Embryonic facial prominence (tissue), 1 donor: ENCODE measurements at regions not wholly inside any gene's neighbourhood (a gene's known extent, or its start where the extent isn't known, plus 50 kb on each side); places are given as distances from the start of the nearest gene placed in this dataset.

Experiments used
- DNase-seq: peaks from one replicate; pipeline ENCODE4 v3.0.0-alpha.2; 2016; ENCODE audit errors: extremely low spot score

DNA sequence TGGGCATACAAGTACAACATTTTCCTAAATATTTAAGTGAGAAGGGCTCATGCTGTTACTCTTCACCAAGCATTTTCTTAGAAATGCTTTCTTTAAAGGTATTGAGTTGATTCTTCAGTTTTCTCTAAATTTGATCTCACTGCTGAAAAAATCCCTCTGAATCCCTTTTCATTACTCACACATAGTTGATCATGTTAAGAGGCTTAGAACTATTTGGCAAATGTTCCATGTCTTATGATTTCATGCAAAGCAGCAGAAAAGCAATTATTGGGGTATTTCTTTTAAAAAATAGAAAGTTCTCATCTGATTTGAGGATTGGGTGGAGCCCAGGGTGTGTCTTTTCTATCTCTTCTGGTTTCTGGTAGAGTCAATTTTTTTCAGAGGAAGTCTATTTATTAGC is 1079.8 kb upstream of the ZEB2 start:
- no peak for DNase-seq

DNA sequence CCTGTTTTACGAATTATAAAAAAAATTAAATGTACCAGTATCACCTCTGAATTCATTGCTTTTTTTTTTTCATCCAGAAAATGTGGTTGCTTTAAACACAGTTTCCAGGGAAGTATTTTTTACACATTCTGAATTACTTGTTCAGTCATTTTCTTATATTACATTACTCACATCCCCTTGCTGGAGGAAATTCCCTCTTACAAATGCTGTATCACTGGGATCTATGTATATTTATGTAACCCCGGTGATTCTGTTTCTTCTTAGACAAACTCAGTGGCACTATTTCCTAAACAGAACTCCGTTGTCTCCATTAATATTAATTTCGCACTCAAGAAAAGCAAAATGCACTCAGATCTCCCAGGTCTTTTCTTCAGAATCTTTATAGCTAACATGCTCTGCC is 1078.5 kb upstream of the ZEB2 start:
- no peak for DNase-seq

DNA sequence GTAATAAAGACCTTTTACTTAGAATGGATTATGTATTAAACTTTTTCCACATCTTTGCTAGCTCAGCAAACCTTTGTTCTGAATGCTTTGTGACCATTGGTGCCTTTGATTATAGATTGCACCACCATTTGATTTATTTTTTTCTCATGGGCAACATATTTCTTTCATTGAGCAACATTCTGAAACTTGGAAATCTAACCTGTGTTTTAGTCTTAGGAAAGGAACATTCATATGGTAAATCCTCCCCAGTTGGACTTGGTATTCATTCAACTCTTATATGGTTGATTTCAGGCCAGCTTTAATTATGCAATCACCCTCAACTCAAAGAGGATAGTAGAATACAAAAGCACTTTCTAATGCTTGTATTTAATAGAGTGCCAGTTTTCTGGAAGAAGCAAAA is 1077.9 kb upstream of the ZEB2 start:
- DNase-seq: no peak

DNA sequence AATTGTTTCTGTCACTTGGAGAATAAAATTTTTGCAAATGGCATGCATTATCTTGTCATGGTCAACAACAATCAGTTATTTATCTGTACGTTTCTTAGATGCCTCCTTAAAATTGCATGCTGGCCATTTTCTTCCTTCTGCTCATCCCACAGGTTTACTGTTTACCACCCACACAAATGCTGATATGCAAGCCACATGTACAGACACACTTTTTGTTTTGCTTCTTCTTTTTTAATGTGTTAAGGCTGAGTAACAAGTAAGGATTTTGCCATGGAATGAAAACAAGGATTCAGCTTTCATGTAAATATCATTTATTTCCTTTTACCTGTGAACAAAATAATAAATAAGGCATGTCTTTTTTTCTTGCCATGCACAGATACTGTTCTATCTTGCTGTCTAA is 1077.1 kb upstream of the ZEB2 start:
- no peak for DNase-seq

DNA sequence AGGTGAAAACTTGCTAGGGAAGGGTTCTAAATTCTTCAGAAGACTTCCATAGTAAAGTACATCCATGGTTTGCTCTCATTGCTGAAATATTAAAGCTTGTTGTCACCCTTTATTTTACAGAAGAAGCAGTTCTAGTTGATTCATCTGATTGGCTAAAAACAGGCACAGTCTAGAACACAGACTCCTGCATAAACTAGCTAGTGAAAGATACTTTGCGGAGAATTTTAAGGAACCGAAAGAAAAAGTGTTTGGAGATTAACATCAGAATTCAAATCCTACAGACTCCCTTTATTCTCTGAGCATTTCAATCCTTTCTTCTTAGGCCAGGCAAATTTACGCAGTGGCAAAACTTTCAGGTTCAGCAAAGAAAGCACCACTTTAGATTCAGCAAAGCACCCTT is 1076.5 kb upstream of the ZEB2 start:
- DNase-seq: no peak

DNA sequence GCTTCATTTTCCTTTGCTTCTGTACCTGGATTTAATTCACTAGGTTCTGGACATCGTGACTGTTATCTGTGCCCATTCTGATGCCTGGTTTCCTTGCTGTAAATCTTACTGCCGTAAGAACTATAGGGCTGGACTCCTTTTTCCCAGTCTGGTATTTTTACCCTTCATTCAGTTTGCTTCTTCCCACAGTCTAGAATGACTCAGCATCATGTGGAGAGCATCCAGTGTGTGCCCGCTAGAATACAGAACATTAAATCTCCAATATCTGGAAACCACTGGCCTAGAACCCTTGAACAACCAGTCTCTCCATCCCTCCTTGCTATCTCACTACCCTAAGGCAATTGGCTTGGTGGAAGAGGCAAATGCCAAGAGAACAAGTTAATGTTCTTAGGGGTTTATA is 1075.4 kb upstream of the ZEB2 start:
- DNase-seq: no peak

DNA sequence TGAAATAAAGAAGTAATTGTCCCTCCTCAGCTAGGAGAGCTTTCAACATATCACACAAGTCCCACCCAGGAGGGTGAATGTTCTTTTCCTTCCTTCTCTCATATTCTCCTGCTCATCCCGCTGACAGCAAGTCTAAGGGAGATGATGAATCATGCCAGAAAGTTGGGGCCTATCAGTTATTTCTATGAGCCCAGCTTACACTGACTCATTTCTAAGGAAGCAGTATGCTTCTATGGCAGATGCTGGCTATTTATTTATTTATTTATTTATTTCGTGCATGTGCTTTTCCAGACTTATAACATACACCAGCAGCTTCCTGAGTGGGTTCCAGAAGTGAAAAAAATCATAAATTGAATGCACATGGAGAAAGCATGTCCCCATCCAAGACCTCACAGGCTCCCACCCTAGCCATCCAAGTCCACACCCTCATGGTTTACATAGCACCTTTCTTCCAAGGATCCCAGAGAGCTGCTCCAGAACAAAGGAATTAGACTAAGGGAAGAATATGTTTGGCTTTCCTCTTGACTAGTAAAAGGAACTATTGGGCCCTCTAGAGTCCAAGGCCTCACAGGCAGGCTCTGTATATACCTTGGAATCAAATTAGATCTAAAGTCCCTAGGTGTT is 1074.2 kb upstream of the ZEB2 start:
- DNase-seq: no peak

DNA sequence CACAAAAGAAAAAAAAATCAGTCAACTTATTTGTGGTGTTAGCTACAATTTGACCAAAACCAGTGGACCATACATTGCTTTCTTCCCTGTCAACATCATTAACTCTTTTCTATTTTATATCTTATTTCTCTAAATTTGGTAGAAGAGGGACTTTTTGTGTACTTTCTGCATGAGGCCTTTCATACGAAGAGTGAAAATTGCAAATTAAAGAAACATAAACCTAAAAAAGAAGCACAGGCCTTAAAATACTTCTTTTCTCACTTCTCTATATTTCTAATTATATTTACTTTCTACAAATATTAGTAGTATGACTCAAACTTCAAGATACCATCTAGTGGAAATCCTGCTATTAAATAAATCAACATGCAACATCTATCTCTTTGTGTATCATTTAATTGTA is 1073.4 kb upstream of the ZEB2 start:
- no peak for DNase-seq

DNA sequence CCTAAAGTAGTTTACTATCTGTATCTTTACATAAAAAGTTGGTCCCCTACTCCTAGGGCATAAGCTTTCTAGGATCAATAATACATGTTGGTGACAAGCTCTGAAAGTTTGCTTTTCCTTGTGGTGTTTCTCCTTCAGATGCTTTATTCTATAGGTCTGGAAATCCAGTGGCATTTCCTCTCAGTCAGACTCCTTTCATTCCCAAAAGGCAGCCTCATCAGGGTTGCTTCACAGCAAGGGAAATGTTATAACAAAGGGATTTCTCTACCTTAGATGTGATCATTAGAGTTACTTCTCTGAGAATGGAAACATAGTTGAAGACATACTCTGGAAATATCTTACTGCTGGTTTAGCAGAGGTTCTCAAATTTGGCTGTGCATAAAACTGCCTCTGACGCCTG is 1072.4 kb upstream of the ZEB2 start:
- no peak for DNase-seq

DNA sequence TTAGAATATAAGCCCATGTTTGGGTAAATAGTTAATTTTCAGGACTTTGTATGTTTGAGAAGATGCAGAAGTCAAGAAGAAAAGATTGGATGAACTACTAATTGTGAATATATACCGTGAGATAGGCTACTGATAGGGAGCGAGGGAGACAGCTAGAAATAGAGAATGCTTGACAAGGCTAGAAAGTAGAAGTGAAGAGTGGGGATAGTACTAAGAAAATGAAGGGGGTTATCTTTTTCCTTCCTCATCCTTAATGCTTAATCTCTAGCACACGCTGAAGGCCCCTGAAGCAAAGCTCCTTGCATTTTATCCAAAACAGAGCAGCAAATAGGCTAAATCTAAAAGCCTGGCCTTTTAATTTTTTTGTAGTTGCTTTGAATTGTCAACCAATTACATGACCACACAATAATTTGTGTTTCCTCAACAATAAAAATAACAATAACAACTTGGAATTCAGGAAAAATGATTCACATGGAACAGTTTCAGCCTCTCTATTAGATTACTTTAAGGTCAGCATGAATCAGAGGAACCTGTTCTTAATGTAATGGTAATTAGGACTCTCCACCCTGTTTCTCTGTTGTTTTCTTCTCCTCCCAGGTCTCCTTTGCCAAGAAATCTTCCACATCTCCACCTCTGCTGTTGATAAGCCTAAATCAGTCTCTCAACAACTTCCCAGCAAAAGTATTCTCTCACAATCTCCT is 1071.3 kb upstream of the ZEB2 start:
- DNase-seq: no peak

DNA sequence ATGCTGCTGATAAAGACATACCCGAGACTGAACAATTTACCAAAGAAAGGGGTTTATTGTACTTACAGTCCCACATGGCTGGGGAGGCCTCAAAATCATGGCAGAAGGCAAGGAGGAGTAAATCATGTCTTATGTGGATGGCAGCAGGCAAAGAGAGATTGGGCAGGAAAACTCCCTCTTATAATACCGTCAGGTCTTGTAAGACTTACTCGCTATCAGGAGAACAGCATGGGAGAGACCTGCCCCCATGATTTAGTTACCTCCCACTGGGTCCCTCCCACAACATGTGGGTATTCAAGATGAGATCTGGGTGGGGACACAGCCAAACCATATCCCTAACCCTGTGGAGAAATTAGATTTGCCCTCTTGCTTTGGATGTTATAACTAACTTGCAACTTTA is 1068.0 kb upstream of the ZEB2 start:
- no peak for DNase-seq

DNA sequence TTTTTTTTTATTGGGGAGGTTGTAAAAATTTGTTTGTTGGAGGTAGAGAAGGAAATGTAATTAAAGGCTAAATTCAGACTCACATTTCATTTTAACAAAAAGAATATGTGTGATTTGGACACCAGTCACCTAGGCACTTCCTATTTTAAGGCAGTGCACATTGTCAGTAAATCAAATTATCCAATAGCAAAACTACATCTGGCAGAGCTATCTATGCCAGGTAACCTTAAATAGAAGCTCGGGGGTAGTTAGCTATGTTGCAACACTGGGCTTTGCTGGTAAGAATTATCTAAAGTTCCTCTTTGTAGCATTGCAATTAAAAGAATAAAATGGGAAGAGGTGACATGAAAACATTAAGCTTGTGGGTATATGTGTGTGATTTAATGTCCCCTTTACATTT is 1064.4 kb upstream of the ZEB2 start:
- DNase-seq: no peak

DNA sequence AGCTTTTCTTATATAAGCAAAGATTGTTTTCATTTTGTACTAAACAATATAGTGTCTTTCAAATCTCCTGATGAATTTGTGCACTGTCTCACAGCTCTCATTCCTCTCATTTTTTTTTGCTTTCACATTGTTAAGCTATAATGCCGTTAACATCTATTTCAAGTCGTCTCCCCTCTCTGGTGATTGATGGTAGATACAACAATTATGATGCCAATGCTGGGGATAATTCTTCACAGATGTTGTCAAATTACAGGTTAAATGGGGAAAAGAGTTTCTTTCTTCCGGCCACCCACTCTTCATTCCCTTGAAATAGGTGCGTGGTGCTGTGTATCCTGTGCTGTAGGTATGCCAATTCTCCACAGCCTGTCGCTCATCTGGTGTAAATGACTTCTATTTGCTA is 1053.7 kb upstream of the ZEB2 start:
- no peak for DNase-seq

DNA sequence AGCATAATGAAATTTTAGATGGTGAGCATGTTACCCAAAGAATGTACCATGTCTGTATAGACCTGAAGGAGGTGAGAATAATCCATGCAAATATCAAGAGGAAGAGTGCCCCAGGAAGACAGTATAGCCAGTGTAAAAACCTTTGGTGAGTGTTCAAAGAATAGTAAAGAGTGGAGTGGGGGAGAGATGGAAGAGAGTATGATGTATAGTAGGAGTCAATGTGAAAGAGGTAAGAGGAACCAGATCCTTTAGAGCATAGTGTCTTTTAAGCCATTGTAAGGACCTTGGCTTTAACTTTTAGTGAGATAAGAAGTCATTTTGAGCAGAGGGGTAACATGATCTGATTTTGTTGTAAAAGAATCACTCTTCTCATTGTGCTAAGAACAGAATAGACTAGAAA is 1052.3 kb upstream of the ZEB2 start:
- no peak for DNase-seq

DNA sequence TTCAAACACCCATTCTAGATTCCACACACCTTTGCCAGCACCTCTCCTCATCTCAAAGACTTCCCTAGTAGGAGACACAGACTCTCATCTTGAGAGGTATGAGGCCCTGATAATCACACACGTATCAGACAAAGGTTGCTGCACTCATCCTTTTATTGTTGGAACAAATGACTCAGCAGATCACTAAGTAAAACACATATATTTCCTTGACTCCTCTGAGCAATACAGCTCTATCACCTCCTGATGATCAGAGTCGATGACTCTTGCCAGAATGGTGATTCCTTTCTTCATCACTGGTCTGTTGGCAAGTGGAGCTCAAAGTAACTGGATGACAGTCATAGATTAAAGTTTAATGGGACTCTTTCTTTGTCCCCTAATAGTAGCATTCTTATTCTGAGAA is 1049.2 kb upstream of the ZEB2 start:
- DNase-seq: no peak

DNA sequence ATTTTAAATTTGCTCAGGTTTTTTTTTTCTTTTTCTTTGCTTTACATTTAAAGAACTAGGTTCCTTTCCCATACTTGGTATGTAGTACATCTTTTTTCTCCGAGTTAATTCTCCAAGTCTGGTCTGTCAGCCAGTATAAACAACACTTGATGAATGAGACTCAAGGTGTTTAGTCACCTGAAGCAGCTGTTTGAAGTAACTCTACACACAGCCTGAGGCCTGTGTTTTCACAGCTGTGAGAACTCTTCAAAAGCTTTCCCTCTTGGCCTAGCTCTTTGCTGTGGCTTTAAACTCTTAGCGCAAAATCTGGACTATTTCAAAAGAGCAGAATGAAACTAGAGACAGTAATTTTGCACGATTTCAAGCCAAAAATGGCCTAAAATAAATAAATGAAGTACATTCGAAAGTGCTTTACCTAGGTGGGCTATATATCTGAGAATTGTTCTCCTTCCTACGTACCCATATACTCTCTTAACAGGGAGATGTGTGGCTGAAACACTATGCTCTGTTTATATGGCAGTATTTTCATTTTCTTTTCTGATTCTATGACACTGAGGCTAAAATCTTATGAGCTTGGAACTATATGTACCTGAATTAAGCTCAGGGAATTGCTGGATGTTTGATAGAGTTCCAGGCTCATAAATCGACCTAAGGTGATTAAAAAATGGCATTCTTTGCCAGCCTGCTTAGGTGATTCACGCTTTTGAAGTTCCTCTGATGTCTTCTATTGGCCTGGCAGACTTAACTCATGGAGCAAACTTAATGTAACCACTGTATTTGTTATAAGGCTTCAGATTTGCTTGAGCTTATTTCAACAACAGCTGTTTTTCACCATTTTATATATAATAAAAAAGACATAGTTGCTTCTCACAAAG is 1044.1 kb upstream of the ZEB2 start:
- DNase-seq: peak; percentile 49

DNA sequence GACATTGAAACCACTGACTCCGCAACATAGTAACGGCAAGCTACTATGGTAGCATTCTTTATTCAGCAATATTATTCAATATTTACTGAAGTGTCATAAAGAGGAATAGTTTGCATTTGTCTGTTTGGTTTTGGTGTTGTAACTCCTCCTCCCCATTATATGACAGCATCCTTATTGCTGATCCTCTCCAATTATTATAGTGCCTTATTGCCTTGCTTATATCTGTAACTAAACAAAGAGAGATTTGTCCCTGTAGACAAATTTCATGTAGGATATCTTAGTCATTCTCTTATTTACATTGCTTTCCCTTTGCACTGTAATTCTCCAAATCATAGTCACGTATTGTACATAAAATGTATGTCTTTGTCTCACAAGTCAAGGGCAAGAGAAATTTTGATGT is 1041.2 kb upstream of the ZEB2 start:
- no peak for DNase-seq

DNA sequence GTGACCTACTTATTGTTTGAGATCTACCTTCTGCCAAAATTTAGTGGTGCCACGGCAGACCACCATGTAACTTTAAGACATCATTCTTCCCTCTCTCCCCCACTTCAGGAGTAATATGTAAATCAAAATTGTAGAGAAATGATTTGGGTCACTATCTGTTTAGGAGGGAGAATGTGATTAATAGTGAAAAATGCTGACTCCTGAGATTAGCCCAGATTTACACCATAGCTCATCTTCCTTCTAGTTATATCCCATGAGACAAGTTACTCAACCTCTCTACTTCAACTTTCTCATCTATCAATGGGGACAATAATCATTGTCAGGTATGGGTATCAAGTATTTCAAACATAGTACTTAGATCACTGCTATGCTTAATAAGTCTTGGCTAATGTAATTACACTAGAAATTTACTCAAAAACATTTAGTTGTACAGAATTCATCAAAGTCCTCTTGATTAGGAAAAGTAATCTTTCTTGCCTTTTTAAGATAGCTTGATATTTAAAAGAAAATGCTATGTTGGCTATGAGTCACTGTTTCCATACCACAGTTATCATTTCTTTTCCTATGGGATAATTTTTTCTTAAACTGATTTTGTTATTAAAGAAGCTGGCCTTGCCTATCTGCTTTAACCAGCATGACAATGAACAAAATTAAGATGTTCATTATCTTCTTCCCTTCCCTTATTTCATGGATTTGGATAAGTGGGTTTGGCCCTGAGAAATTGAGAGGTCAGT is 1038.9 kb upstream of the ZEB2 start:
- DNase-seq: no peak

DNA sequence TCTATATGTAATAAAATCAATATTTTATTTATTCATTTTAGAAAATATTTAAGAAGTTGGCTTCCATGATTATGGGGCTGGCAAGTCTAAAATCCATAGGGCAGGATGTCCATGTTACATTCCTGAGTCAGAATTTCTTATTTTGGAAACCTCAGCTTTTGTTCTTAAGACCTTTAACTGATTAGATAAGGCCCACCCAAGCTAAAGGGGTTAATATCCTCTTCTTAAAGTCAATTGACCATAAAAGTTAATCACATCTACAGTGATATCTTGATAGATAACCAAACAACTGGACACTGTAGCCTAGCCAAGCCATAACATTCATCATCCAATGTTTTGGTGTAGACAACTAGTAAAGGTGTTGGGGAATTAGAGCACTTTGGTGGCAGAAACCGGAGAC is 1035.4 kb upstream of the ZEB2 start:
- DNase-seq: no peak

DNA sequence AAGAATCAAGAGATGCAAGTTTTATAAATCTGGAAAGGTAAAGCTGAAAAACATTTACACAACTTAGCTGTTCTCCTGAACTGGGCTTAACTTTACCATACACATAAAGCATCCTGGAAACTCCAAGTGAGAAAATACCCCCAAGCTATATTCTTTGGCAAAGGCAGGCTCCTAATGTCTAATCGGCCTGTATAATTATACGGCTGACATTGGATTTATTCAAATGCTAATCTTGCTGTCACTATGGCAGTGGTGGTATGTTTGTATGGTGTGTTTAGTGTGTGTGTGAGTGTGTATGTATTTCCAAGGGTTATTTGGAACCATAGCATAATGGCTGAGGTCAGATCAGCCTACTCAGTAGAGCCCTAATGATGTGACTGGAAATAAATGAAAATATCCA is 1031.8 kb upstream of the ZEB2 start:
- DNase-seq: no peak

DNA sequence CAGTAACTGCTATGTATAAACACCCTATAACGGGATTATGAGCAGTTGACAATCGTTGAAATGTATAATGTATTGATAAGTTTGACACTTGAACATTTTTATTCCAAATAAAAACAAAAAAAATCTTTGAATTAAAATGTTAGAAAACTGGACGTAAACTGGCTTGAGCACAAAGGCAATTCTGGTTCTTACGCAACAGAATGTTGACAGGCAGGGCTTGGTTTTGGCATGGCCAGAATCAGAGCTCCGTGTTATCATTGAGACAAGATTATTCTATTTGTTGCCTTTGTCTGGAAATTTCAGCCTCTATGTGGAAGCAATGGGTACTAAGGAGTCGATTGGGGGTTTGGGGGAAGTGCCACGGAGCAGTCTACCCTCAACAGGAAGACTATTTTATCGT is 1028.6 kb upstream of the ZEB2 start:
- DNase-seq: no peak

DNA sequence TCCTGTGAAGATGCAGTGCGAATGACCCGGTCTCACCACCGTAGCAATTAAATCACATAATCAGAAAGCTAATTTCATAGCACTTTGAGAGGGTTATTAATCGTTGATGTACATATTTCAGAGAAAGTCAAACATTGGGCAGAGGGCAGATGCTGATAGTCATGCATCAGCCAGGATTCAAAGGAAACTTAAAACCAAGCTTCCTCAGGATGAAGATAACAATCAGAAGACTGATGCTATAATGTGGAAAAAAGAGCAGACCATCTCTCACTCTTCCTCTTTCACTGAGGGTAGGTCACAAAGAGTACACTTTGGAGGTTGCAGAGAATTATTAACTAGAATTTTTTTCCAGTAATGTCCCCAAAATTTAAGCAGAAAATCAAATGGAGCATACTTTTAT is 1027.7 kb upstream of the ZEB2 start:
- DNase-seq: no peak
